ENCODE measurements at regions not wholly inside any gene's neighbourhood (a gene's known extent, or its start where the extent isn't known, plus 50 kb on each side); places are given as distances from the start of the nearest gene placed in this dataset.
"Not testable (repeated sequence)": the region's sequence is repeated elsewhere in the genome, so short reads cannot be mapped to it uniquely, and the experiment has no call there.

DNA sequence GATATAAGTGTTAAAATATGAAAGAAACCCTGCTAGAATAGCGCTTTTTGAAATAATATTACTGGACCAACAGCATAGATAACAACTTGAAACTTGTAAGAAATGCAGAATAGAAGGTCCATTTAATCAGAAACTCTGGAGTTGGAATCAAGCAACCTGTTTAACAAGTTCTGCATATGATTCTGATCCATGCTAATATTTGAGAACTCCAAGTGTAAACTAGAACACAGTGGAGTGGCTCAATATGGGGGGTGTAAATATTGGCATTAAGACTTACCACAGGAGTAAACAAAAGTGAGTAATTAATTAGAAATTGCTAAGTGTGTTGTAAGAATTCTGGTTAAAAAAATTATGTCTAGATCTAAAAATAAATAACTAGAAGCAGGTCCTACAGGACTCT lies 151.2 kb downstream of the SLITRK1 start:
- in situ Hi-C loops (cut with MboI; ENCODE audit: low sequenced_read_pairs), result no loop called here

DNA sequence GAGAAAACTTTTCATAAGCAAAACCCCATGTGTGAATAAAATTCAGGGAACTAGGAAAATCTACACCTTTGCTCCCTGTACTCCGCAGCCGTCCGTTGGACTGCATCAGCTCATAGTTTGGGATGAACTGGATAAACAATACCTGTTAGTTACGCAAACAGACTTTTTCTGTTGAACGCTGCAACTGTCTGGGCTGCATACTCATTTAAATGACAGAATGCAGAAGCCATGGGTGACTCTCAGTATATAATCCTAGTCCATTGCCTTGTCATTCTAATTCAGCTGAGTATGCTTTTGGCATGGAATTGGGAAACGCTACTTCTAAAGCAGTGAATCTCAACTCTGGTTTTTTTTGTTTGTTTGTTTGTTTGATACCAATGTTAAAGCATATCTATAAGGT lies 151.6 kb downstream of the SLITRK1 start:
- in situ Hi-C loops (cut with MboI; ENCODE audit: low sequenced_read_pairs), result no loop called here

DNA sequence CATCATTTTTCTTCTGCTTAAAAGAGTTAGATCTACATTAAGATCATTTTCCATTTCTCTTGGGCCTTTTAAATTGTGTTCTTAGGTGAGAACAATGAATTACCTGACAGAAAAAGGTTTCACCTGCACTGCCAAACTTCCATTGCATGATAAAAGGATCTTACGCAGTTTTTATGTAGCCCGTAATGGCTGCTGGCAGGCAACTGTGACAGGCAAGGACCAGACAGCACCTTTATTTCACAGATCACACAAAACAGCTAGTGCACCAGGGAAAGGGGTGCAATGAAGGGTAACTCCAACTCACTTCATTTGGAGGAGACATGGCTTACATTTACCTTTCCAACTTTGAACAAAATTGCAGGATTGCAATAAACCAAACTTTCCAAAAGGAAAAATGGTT lies 159.8 kb downstream of the SLITRK1 start:
- in situ Hi-C loops (cut with MboI; ENCODE audit: low sequenced_read_pairs), result no loop called here

DNA sequence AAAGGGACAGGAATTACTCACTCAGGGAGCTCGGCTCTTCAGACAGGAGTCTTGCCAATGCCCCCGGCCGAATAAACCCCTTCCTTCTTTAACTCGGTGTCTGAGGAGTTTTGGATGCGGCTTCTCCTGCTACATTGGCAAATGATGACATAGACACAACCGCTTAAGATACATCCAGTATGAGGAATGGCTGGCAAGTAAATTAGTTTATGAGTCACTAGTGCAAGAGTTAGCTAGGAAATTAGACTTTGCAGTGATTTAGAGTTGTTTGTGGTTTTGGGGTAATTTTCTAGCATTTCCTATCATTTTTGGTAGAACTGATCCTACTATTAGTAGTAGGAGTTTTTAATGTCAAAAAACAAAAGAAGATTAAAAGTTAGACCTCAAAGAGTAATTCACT lies 166.2 kb downstream of the SLITRK1 start:
- in situ Hi-C loops (cut with MboI; ENCODE audit: low sequenced_read_pairs), result no loop called here

DNA sequence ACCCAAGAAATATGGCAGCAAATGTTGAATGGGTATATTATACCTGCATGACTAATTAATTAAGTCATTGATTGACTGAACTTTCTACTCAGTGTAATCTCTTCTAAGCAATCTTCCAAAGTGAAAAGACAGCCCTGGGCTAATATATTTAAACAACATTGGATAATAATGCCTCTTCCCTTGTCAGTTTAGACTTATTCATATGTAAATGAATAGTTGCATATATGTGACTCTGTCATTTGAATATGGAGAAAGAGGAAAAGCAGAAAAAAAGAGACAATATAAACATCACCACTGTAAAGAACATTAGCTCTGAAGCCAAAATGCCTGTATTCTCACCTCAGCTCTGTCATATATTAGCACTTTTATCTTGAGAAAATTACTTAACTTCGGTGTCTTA lies 168.0 kb downstream of the SLITRK1 start:
- in situ Hi-C loops (cut with MboI; ENCODE audit: low sequenced_read_pairs), result no loop called here

DNA sequence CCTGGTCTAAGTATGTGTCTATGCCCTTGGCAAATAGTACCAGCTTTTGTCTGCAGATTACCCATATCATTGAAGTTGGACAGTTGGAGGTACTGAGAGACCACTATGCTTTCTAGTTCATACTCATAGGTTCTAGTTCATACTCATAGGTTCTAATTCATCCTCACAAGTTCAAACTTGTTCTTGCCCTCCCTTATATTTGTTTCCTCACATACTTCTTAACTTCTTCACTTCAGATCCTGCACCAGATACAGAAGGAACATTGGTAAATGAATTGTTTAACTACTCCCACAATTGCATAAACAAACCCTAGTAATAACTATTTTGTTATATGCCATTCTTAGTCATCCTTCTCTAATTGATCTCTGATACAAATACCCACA lies 172.2 kb downstream of the SLITRK1 start:
- in situ Hi-C loops (cut with MboI; ENCODE audit: low sequenced_read_pairs), result no loop called here

DNA sequence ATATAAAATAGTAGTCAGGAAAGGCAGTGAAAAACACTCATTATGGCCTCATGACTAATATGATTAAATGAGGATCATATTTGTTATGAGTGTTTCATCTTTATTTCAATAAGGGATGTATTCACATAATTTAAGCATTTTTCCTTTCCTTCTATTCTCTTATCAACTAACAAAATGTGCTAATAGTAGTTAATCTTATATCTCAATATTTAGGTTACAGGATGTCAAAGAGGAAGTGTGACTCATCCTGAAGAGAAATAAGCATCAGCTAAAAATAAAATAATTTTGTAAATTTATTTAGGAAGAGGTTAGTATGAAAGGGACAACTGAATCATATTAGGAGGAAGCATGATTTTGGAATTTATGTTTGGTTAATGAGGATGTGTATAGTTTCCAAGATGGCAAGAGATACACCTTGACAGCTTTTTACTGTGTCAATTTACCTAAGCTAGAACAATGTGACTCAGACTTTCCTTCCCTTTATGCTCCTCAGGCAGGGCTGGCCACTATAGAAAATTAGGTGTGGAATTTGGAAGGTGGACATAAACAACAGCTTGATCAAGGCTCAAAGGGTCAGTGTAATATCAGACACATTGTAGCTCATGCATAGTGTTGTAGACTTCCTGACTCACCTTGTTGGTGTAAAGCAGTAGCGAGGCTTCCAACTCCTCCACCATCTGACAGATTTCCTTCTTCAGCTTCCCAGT lies 172.7 kb downstream of the SLITRK1 start:
- in situ Hi-C loops (cut with MboI; ENCODE audit: low sequenced_read_pairs), result no loop called here

DNA sequence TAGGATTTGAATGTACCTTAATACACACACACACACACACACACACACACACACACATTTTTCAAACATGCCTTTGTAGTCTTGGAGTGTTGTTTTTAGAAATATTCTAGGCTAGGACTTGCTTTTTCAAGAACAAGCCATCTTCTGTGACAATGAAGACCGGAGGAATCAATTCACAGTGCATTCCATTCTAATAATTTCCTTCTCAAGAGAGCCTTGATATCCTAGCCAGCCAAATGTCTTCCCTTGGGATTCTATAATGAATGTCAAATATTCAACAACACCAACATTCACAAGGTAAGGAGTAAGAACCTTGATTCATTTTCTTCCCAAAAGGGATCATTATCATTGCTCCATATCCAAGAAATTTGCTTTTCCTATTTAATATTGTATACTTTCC lies 180.3 kb downstream of the SLITRK1 start:
- in situ Hi-C loops (cut with MboI; ENCODE audit: low sequenced_read_pairs), result no loop called here

DNA sequence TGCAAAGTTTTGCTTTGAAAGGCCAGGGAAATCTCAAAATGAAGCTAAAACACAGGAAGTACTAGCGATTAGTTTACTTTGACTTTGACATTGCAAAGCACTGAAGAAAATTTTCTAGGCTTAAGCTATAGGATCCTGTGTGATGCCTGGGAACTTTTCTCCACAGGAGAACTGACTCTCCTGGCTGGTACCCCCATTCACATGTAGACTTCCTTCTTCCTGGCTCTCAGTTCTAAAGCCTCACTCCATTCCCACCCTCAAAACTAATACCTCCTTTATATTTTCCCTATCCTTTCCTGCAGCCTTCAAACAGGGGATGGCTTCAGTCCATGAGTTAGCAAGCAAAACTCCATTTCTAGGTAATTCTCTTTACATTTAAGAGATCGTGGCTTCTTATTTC lies 189.5 kb downstream of the SLITRK1 start:
- in situ Hi-C loops (cut with MboI; ENCODE audit: low sequenced_read_pairs), result no loop called here

DNA sequence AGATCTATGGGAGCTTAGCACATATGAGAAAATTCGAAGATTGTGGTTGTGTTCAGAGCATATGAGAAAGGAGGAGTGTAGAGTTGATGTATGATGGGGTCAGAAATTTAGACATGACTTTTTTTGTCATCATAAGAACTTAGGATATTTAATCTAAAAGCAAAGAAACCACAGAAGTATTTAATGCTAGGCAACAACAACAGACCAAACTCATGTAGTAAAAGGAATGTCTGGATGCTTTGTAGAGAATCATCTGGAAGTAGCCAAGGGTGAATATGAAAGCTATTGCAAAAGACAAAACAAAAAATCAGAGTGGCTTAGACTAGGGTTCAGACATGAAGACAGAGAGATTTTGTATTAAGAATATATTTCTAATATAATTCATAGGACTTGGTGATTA lies 190.3 kb downstream of the SLITRK1 start:
- in situ Hi-C loops (cut with MboI; ENCODE audit: low sequenced_read_pairs), result no loop called here

DNA sequence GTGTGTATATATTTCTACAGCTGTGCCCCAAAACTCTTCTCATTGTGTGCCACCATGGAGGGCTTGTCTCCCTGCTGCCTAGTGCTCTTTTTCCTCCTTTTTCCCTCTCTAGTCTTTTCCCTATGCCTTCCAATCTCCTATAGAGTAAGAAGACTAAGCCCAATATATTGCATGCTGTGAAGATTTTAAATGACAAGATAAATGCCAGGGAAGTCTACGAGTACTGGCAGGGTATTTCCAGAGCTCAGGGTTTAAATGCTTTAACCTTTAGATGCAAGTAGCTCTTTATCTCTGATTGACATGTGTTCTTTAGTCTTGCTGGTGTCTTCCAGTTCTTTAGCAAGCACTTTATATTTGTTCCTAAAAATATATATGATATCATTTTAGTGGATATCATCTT lies 200.7 kb downstream of the SLITRK1 start:
- in situ Hi-C loops (cut with MboI; ENCODE audit: low sequenced_read_pairs), result no loop called here

DNA sequence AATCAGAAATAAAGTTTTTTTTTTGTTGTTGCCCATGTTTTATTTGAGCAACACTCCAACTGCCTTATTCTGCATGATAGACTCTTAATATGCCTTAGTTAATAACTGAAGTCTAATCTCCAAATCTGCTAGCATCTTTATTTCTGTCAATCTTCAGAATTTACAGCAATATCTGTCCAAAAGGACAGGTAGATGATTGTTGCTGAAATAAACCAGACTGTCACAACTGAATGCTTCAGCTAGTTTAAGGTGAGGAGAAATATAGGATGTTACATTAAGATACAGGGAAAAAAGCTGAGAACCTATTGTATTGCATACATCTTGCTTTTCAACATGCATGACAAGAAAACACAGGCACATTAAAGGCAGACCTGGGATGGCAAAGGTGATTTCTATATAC lies 204.3 kb downstream of the SLITRK1 start:
- in situ Hi-C loops (cut with MboI; ENCODE audit: low sequenced_read_pairs), result no loop called here

DNA sequence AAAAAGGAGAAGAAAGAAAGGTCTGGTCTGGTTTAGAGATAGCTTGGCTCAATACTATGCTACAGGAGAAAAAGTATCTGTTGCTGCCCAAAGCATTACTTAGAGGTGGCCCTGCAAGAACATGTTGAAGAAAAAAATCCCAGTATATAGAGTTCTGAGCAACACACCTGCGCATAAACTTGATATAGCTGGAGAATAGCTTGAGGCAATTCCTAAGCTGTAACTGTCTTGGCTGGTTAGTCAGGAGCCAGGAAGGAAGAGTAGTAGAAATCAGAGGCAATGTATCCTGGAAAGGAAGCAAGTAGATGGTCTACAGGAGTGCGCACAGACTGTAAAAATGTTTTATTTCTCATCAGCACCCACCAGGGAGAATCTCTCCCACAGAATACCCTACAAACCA lies 209.7 kb downstream of the SLITRK1 start:
- in situ Hi-C loops (cut with MboI; ENCODE audit: low sequenced_read_pairs), result no loop called here

DNA sequence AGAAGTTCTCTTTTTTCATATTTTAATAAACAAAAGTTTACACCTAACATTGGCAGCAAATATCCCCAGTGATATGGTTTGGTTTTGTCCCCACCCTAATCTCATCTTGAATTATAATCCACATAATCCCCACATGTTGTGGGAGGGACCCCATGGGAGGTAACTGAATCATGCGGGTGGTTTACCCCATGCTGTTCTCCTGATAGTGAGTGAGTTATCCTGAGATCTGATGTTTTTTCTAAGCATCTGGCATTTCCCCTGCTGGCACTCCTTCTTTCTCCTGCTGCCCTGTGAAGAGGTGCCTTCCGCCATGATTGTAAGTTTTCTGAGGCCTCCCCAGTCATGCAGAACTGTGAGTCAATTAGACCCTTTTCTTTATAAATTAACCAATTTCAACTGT lies 214.7 kb downstream of the SLITRK1 start:
- in situ Hi-C loops (cut with MboI; ENCODE audit: low sequenced_read_pairs), result no loop called here

DNA sequence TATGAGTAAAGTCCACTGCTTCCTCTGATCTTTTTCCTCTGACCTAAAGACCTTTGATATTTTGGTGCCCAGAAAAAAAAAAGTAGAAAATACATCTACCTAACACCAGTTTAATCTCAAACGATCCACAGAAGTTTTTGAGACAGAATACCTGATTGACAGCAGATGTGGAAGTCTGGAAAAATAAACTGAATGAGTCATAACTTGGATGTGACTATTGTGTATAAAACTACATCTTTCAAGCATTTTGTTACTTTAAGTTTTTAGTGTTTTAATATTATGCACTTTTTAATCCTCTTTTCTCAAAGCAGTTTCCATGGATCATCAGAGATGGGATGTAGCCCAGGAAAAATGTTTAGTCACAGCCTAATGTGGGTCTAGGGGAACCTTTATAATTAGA lies 216.1 kb downstream of the SLITRK1 start:
- in situ Hi-C loops (cut with MboI; ENCODE audit: low sequenced_read_pairs), result no loop called here

DNA sequence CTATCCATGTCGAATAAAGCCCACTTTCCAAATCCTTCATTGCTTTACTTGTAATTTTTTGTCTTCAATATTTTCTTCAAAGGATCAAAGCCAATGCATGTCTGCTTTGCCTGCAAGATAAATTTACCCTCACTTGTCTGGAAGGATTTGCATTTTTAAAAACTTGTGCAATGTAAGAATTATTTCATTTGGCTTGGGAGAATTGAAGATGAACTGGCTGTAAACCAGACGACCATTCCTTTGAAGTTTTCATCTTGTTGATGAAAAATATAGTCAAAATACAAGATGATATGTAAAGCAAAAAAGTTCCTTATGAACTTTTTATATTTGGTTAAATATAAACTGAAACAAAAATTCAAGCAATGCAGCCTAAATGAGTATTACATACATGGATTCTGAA lies 225.0 kb downstream of the SLITRK1 start:
- in situ Hi-C loops (cut with MboI; ENCODE audit: low sequenced_read_pairs), result no loop called here

DNA sequence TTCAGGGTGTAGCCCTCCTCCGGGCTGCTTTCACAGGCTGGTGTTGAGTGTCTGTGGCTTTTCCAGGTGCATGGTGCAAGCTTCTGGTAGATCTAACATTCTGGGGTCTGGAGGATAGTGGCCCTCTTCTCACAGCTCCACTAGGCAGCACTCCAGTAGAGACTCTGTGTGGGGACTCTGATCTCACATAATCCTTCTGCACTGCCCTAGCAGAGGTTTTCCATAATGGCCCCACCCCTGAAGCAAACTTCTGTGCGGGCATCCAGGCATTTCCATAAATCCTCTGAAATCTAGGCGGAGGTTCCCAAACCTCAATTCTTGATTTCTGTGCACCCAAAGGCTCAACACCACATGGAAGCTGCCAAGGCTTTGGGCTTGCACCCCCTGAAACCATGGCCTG lies 239.7 kb downstream of the SLITRK1 start:
- in situ Hi-C loops (cut with MboI; ENCODE audit: low sequenced_read_pairs), result not testable (repeated sequence)

DNA sequence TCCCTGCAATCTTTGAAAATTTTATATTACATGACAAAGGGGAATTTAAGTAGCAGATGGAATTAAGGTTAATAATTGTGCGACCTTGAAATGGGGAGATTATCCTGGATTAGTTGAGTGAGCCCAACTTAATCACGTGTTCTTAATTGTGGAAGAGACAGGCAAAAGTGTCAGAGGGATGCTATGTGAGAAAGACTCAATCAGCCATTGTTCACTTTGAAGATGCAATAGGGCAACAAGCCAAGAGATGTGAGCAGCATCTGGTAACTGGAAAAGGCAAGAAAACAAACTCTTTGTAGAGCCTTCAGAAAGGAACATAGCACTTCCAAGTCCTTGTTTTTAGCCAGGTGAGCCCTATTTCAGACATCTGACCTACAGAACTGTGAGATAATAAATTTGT lies 247.7 kb downstream of the SLITRK1 start:
- in situ Hi-C loops (cut with MboI; ENCODE audit: low sequenced_read_pairs), result no loop called here

DNA sequence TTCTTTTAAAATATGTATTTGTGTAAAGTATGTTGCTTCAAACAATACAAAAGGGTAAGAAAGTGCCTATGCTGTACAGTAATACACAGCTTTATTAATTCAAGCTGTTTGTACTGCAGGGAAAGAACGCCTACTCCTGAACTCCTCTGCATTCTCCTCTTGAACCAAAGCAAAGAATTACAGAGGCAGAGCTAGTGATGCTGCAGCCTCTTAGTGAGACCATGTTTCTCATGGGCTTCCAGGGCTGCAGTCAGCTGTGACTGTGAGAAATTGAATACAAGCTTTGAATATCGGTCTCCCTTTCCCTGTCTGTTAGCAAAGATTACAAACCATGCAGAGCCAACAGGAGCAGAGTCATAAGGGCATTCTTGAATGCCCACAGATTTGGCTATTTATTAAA lies 248.5 kb downstream of the SLITRK1 start:
- in situ Hi-C loops (cut with MboI; ENCODE audit: low sequenced_read_pairs), result no loop called here

DNA sequence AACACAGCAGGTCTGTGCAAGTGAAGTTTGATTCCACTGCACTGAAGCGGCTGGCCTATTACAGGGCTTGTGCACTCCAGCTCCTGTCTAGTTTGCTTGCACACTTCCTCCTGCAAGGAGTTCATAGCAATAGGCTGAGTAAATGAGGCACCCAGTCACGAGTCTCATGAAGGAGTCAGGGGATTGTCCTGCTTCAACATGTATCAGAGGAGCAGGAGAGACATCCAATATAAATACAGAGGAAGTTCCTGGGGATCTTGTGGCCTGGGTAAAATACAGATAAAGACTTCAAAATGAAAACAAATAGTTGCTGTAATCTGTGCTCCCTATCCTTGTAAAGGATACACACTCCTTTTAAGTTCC lies 259.9 kb downstream of the SLITRK1 start:
- in situ Hi-C loops (cut with MboI; ENCODE audit: low sequenced_read_pairs), result no loop called here

DNA sequence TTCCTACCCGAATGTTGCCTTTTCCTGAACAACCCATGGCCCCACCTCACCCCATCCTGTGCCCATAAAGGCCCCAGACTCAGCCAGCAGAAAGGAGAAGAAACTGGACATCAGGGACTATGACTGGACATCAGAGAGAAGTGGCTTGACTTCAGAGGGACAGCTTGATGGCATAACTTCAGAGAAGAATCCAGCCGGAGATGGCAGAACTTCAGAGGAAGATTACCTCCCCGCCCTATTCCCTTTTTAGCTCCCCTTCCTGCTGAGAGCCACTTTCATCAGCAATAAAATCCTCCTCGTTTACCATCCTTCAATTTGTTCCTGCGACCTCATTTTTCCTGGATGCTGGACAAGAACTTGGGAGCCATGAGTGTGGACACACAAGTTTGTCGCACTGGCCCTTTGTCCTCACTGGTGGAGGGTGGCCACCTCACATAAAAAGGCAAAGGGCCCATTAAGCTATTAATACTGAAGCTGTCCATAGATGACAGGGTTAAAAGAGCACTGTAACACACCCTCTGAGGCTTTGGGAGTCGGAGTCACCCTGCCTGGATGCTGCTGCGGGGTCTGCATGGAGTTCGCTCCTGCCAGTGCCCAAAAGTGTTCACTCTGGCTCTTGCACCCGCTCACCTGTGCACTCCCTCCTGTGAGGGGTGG lies 260.4 kb downstream of the SLITRK1 start:
- in situ Hi-C loops (cut with MboI; ENCODE audit: low sequenced_read_pairs), result no loop called here

DNA sequence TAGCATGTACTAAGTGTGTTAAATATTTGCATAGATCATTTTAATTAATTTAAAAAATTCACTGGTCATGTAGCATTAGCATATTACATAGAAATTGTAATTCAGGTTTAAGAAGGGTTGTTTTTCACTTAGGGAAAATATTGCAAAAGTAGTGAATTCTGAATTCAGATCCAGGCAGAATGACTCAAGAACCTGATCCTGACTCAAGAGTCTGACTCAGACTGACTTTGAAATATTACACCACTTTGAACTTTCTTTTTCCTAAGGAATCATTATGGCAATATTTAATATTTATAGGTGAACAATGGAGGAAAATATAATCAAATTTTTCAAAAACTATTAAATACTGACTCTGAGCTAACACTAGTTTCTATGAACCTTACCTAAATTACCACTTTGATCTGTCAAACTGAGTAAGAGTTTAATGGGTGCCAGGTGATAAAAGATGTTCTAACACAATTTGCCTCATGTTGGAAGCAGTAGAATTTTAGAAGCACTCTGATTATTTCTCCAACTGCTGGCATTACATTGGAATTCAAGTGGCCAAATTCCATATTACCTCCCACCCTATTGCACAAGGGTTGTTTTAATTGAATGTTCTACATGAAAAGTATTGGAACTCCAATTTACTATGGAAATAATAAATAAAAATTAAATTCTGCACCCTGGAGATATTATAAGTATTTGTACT lies 261.6 kb downstream of the SLITRK1 start:
- in situ Hi-C loops (cut with MboI; ENCODE audit: low sequenced_read_pairs), result no loop called here
